ENCODE measurements at regions not wholly inside any gene's neighbourhood (a gene's known extent, or its start where the extent isn't known, plus 50 kb on each side); places are given as distances from the start of the nearest gene placed in this dataset.

DNA sequence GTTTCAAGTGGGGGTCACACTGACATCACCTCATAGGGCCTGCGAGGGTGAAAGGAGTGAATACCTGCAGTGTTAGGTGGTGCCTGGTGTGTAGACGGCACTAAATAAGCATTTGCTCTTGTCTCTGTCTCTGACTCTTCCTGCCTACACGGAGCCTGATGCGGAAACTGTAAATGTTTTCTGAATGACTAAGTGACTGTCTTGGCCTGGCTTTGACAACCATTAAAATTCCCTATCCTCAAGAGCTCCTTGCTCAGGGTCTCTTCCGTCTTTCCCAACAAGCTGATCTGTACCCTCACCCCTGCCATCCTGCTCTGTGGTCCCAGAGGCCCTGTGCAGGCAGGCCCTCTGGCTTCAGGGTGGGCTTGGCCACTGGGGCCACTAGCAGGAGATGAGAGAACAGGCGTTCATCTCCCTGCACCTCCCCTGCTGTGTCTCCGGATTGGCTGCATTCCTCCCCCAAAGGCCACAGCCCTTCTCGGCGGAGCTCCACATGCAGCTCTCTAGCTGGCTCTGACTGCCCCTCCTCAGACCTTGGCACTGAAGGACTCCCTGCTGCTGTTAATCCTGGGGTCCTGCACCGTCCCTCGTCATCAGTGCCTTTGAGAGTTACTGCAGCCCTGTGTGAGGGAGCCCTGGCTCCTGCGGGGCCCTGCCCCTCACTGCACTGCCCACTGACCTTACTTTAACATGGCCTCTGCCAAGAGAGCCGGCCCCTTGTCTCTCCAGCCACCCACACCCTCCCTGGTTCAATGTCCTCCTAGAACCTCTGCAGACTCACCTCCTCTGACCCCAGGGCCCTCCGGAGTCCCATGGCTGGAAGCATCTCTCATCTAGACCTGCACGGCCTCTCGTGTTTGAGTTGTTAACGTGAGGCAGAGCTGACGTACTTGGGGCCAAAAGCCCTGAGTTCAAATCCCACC is 211.1 kb downstream of the MATN1 start:
- no peak for DNase-seq

DNA sequence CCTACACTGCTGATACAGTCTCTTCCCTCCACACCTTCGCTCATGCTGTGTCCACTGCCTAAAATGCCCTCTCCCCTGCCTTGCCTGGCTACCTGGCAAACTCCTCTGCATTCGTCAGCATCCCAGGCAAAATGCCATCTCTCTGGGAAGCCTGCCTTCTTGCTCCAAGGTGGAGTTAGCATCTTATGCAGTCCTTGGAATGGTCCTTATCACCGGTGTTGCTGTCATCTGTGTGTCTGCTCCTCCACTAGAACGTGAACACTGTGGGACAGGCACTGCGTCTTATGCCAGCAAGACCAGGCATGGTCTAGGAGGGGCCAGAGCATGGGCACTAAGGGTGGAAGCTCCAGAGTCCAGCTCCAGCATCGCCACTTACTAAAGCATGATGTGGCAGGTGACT is 211.8 kb downstream of the MATN1 start:
- DNase-seq, result no peak

DNA sequence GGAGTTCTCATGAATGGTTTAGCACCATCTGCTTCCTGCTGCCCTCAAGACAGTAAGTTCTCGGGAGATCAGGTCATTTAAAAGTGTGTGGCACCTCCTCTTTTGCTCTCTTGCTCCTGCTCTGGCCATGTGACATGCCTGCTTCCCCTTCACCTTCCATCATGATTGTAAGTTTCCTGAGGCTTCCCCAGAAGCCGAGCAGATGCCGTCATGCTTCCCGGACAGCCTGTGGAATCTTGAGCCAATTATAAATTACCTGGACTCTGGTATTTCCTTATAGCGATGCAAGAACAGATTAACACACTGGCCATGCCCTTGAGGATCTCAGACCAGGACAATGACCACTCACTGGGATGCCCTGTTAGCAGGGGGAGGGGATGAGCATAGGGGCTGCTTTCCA is 212.3 kb downstream of the MATN1 start:
- DNase-seq, result no peak

DNA sequence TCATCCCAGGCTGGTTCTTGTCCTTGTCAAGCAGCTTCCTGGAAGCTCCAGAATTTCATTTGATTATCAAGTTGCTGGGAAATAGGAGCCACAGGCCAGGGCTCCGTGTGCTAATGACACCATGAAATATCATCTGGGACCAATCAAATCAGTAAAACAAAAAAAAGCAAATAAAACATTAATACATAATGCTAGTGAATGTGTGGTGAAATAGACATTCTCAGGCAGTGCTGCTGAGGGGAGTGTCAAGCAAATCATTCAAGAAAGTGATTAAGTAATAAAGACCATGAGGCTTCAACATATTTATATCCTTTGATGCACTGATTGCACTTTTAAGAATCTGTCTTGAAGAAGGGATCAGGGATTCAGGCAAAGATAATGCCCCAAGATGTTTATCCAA is 213.7 kb downstream of the MATN1 start:
- no peak for DNase-seq

DNA sequence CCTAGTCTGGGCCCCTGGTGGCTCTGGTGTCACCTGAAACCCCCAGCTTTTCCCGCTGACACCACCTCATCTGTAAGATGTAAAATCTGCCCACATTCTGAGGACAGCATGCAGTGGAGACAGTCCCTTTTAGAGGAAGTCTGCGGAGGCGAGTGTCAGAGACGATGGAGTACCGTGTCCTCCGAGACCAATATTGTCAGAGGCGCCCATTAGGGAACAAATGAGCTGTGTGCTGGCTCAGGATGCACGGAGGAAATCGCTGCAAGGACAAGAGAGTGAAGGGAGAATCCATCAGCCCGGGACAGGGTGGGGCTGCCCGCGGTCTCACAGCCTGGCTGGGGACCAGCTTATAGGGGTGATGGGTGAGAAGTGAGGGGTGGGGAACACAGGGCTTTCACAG is 214.8 kb downstream of the MATN1 start:
- no peak for DNase-seq

- DNase-seq, result no peak
Observed at GRCh38 chr1:30508175-30508448, 215.3 kb downstream of the MATN1 start.

- no peak for DNase-seq
Observed at GRCh38 chr1:30507401-30508174, 215.8 kb downstream of the MATN1 start.

- no peak for DNase-seq
Observed at GRCh38 chr1:30507016-30507312, 216.4 kb downstream of the MATN1 start.

- DNase-seq, result no peak
Observed at GRCh38 chr1:30506291-30507015, 216.9 kb downstream of the MATN1 start.

DNA sequence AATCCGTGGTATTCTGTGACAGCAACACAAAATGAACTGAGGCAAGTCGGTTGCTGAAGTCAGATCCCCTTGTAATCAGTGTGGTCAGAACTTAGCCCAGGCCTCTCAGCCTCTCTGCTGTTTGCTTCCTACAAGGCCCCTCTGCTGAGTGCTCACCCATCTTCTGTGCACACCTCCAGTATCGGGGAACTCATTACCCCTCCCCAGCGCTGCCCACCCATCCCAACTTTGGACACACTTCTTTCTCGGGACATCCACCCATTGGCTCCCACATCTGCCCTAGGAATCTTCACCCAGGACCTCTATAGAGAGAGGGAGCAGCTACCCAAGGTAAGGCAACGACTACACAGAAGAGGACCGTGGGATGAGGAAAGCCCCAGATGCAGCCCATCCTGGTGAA is 217.5 kb downstream of the MATN1 start:
- no peak for DNase-seq

GRCh38 chr1:30492451-30492850 is 230.9 kb downstream of the MATN1 start:
- DNase-seq, result no peak

DNA sequence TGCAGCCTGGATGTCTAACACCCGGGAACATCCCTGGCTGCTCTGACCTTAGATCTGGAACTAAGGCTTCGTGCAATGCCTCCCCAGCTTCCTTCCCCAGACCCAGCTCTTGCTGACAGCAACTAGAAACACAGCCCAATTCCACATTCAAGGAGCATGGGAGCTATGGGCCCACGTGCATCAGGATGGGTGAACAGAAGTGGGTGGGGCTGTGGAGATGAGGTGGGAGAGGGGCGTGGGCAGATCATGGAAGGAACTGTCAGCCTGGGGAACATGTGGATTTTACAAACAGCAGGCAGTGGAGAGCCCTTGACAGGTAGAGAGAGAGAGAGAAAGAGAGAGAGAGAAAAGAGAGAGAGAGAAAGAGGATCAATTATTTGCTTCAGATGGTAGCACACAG is 231.6 kb downstream of the MATN1 start:
- DNase-seq, result no peak

DNA sequence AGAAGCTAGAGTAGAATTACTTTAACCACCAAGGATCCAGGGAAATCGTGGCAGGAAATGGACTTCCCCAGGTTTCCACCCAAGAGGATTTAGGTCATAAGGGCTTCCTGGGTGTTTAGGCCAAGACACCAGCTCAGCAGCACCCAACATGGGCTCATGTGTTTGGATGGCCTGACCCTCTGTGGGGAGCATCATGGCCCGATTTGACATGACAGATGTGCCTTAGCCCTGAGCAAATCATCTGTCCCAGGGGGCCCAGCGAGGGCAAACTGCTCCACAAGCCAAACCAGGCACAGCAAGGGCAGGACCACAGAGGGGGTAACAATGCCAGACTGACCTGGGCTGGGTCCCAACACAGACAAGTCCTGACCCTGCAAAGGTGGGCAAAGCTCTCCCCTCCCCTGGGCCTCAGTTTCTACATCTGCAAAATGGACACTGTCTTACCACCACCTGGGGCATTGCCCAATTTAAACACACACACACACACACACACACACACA is 232.8 kb downstream of the MATN1 start:
- no peak for DNase-seq

DNA sequence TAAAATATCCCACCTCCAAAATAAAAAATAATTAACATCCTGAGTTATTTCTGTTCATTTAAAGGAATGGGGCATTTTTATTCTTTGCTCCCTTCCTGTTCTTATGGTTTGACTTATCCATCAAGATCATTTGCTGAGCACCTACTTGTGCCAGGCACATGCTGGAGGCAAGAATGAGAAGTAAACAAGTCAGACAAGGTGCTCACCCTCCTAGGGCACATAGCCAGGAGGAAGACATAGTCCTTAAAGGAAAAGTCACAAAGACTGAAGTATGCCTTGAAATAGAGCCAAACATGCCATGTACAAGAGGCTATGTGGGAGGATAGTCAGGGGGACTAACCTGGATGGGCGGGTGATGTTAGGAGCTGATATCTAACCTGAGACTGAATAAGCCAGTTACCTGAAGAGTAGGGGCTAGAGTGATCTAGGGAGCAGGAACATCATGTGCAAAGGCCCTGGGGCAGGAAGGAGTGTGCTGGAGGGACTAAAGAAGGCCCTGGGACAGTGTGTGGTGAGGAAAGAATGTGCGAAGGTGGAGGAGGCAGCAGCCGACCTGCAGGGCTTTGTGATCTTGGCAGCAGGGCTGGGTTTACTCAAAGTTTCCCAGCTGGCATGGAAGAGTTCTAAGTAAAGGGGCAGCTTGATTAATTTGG is 233.5 kb downstream of the MATN1 start:
- DNase-seq, result no peak

DNA sequence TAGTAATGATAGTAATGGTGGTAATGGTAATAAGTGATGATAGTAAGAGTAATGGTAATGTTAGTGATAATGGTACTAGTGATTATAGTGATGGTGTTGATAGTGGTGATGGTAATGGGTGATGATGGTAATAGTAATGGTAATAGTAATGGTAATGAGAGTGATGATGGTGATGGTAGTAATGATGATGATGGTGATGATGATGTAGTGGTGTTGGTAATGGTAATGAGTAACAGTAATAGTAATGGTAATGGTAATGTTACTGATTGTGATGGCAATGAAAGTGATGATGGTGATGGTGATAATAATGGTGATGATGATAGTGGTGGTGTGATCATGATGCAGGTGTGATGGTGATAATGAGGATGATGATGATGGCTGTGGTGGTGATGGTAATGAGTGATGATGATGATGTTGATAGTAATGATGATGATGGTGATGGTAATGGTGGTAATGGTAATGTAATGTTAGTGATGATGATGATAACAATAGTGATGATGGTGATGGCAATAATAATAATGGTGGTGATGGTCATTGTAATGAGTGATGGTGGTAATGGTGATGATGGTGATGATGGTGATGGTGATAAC is 235.0 kb downstream of the MATN1 start:
- DNase-seq, result no peak

DNA sequence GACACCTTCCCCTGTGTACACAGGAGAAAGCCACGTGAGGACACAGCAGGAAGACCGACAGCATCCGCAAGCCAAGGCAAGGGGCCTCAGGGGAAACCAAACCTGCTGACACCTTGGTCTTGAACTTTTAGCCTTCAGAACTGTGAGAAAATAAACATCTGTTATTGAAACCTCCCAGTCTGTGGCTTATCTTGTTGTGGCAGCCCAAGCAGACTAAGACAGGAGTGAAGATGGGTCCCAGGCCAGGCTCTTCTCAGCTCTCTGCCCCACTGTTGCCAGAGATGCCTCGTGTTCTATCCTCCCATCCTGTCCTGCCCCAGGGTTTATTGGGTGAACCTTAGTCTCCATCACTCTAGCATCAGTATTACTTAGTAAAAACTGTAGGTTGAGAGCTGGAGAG is 236.3 kb downstream of the MATN1 start:
- DNase-seq, result no peak

DNA sequence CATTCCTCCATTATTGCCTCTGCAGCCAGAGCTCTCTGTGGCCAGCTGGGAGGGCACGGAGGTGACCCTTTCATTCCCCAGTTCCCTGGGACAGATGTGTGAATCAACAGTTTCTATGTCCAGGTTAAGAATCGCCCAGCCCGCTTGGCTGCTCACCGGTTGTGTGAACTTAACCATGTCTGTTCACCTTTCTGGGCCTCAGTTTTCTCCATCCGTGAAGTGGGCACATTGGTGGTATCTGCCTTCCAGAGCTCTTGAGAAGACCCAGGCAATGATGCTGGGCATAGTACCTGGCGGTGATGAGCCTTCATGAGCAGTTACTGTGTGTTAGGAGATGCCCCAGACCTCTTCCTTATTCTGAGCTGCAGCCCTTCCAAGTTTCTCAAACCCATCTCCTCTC is 238.3 kb downstream of the MATN1 start:
- no peak for DNase-seq

DNA sequence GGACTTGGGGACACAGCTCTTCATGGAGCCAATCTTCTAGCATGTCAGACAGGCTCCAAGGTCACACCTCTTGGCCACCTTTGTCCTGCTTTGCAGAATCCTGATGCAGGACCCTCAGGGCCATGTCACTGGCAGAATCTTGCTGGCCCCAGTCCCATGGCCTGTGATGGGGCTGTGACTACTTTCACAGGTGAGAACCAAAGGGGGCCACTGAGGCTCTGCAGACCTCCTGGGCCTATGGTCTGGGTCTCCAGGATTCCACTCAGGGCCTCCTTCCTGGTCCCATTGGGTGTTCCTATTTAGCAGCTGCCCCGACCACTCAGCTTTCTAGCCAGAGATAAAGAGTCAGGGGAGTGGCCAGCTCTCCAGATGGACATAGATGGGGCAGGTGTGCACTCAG is 238.7 kb downstream of the MATN1 start:
- DNase-seq, result no peak

DNA sequence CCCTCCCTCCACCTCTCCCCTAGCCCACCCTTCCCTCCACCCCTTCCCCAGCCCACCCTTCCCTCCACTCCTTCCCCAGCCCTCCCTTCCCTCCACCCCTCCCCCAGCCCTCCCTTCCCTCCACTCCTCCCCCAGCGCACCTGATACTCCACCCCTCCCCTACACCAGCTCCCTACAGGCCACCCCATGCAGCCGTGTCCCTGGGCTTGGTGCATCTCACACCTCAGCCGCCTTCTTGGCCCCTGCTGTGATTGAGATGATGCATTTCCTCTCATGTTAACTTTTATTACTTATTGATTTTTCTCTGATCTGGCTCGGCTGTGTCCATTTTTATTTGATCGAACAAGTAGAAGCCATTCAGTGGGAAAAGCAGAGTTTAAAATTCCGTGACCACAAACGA is 243.8 kb downstream of the MATN1 start:
- no peak for DNase-seq

DNA sequence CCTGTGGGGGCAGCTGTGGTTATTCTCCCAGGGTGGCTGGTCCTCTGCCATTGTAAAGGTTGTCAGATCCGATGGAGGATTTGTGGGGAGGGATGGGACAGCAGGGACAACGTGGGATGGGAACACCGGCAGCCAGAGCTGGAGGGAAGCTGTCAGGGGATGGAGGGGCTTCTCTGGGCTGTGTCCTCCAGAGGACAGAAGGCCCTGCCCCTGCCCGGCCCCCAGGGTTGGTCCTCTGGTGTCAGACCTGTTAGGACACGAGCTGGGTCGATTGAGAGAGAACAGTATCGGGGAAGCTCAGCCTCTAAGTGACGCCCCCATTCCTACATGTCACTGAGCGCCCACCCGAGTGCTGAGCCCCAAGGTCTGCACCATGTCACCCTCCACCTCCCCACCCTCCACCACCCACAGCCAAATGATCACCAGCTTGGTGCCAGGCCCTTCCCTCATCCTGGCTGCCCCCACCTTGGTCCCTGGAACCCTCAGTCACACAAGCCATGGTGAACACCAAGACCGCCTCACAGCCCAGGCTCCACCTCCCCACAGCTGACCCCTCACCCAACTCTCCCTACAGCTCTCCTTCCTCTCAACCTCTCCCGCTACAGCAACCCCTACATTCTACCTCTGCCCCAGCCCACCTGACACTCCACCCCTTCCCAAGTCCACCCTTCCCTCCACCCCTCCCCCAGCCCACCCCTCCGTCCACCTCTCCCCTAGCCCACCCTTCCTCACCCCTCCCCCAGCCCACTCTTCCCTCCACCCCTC is 244.4 kb downstream of the MATN1 start:
- no peak for DNase-seq

GRCh38 chr1:30478283-30478682 is 245.1 kb downstream of the MATN1 start:
- no peak for DNase-seq

DNA sequence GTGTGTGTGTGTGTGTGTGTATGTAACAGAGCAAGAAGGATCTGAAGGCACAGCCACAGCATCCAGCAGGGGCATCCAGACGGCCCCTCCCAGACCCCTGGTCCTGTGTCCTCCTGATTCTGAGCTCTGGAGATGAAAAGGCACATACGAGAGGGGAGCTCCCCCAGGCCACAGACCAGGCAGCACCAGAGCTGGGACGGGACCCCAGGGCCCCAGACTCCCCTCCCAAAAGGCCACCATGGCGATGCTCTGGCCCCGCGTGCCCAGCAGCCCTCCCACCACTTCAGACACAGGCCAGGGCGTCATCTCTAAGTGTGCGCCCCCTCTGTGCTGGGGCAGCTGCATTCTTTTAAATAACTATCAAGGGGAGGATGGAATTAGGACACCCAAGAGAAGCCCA is 245.8 kb downstream of the MATN1 start:
- DNase-seq, result no peak
